EH (cell line): ENCODE measurements at regions not wholly inside any gene's neighbourhood (a gene's known extent, or its start where the extent isn't known, plus 50 kb on each side); places are given as distances from the start of the nearest gene placed in this dataset.
"Not testable (repeated sequence)": the region's sequence is repeated elsewhere in the genome, so short reads cannot be mapped to it uniquely, and the experiment has no call there.

Source experiments
- DNase-seq: peaks from one replicate; pipeline ENCODE4 v3.0.0-alpha.2; 2015; ENCODE audit warnings: low read depth

- no peak for DNase-seq
Observed at GRCh38 chr14:85154714-85155113, 375.2 kb upstream of the FLRT2 start.

GRCh38 chr14:85156319-85156718, 373.6 kb upstream of the FLRT2 start:
- DNase-seq, result no peak

GRCh38 chr14:85159726-85160125, 370.2 kb upstream of the FLRT2 start:
- DNase-seq, result no peak

DNA sequence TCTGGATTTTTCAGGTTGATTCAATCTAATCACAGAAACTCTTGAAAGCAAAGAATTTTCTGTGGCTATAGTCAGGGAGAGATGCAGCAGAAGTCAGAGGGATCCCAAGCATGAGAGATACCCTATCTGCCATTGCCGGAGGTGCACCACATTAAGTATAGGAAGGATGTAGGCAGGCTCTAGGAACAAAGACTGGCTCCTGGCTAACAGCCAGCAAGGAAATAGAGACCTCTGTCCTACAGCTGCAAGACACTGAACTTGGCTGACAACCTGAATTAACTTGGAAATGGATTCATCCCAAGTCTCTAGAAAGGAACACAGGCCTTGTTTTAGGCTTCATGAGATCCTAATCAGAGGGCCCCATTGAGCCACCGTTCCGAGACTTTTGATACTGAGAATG, 364.9 kb upstream of the FLRT2 start:
- peak; percentile 0 for DNase-seq

- DNase-seq, result no peak
Observed at GRCh38 chr14:85169381-85169780, 360.6 kb upstream of the FLRT2 start.

- no peak for DNase-seq
Observed at GRCh38 chr14:85172290-85172689, 357.7 kb upstream of the FLRT2 start.

- DNase-seq, result no peak
Observed at GRCh38 chr14:85172889-85173477, 357.0 kb upstream of the FLRT2 start.

- DNase-seq, result peak; percentile 0
Observed at GRCh38 chr14:85175556-85175955, 354.4 kb upstream of the FLRT2 start.

DNA sequence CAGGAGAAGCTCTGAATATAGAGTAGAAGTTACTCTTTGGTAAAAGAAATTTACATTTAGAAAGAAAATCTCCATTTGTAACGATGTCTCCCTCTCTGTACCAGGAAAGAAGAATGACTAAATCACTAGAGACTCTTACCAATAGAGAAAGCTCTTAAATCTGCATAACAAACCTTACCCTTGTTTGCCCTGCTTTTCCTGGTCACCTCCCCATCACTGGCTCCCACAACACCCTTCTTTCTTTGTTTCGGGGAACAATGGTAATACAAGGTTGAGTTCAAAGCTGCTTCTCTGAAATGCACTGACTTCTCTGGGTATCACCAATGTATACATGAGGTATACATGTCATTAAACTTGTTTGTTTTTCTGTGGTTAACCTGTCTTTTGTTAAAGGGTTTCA, 351.1 kb upstream of the FLRT2 start:
- DNase-seq, result no peak

DNA sequence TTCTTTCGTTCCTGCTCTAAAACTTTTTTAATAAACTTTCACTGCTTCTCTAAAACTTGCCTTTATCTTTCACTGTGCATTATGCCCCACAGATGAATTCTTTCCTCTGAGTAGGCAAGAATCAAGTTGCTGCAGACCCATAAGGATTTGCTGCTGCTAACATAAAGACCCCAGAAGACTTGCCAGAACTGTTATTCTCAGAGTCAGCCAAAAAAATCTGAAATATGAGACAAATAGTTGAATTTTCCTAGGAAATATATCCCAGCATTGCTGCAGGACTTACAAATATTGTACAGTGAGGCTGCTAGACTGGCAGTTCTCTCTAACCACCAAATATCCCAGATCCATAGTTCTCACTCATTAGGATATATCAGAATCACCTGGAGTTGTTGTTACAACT, 349.1 kb upstream of the FLRT2 start:
- no peak for DNase-seq

- no peak for DNase-seq
Observed at GRCh38 chr14:85182282-85182681, 347.7 kb upstream of the FLRT2 start.

GRCh38 chr14:85186082-85186481, 343.9 kb upstream of the FLRT2 start:
- no peak for DNase-seq

DNA sequence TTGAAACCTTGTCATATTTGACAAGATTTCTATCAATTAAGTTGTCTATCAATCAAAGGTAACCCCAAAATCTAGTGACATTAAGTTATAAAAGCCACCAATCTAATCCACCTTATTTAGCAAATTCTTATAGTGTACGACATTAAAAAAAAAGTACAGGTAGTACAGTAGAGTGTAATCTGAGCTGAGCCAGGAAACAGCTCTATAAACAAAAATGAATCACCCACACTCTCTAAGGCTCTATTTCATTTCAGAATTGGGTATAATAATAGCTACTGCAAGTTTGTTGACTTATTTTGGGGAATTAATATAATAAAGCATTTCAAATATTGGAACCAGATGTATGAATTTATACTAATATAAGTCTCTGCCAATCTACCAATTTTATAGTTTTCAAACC, 342.4 kb upstream of the FLRT2 start:
- DNase-seq, result no peak

GRCh38 chr14:85188836-85189235, 341.1 kb upstream of the FLRT2 start:
- DNase-seq, result no peak

GRCh38 chr14:85189253-85189652, 340.7 kb upstream of the FLRT2 start:
- not testable (repeated sequence) for DNase-seq

DNA sequence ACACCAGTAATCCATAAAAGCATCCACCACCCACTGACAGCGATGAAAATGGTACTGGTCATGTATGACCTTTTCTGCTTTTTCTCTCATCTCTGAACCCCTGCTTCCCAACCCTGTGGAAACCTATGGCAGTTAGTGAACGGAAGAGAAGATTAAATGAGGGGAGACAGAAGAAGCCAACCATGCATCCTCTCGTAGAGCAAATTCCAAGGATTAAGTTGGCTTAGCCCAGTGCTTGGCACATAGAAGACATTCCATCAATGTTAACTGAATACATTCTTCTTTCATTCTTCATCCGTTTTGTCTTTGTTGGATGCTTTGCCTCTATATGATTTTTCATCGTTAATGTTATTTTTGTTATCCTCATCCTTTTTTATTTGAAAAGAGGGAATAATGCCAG, 339.7 kb upstream of the FLRT2 start:
- DNase-seq, result no peak

- no peak for DNase-seq
Observed at GRCh38 chr14:85191986-85192385, 338.0 kb upstream of the FLRT2 start.

GRCh38 chr14:85195872-85196477, 334.0 kb upstream of the FLRT2 start:
- peak; percentile 17 for DNase-seq

- DNase-seq, result no peak
Observed at GRCh38 chr14:85198001-85198400, 331.9 kb upstream of the FLRT2 start.

GRCh38 chr14:85205875-85206274, 324.1 kb upstream of the FLRT2 start:
- no peak for DNase-seq

DNA sequence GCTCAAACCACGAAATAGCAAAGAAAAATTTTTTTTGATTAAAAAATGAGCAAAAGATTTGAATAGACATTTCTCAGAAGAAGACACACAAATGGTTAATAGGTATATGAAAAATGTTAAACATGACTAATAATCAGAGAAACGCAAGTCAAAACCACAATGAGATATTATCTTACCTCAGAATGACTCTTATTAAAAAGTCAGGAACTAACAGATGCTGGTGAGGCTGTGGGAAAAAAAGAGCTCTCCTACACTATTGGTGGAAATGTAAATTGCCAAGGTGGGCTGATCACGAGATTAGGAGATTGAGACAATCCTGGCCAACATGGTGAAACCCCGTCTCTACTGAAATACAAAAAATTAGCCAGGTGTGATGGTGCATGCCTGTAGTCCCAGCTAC, 315.5 kb upstream of the FLRT2 start:
- DNase-seq, result peak; percentile 25

DNA sequence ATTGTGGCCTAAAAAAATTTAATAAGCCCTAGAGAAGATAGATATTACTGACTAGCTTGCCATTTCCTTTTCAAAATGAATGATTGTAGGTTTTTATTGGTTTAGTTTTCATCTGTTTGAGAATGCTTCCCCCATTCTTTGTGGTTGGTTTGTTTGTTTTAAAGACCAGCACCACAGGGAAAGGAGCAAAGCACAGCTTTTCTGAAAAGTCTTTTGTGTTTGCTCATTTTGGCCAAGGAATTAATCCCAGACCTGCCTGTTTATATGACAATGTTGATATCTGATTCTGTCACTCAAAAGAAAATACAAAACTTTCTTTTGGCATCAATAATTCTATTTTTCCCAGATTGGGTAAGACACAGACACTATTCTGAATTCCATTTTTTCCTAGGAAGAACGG, 312.5 kb upstream of the FLRT2 start:
- DNase-seq, result peak; percentile 41

DNA sequence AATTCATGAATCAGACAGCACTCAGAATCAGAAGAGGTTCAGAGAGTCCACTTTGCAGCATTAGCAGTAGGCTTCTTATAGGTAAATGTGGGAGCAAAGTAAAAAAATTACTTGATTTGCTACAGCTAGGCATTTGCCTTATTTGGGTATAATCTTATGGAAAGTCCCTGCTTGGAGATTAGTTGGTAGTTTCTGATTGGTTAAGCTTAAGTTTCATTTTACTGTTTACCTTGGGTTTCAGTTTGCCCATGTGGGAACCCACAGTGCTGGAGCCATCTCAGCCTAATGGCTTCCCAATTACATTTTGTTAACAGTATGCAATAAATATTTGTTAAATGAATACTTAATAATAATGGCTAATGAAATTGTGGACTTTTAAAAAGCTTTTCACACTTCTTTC, 311.0 kb upstream of the FLRT2 start:
- no peak for DNase-seq

GRCh38 chr14:85221832-85222231, 308.1 kb upstream of the FLRT2 start:
- no peak for DNase-seq
